8988T (cell line): ENCODE measurements at regions not wholly inside any gene's neighbourhood (a gene's known extent, or its start where the extent isn't known, plus 50 kb on each side); places are given as distances from the start of the nearest gene placed in this dataset.

ENCODE experiments used
- DNase-seq: peaks from one replicate; pipeline ENCODE4 v3.0.0; 2011

GRCh38 chr6:149150301-149150700 is 167.2 kb upstream of the TAB2 start:
- DNase-seq = no peak

- no peak for DNase-seq
These were observed 166.6 kb upstream of the TAB2 start for GRCh38 chr6:149150801-149151398.

GRCh38 chr6:149152521-149152920 is 165.0 kb upstream of the TAB2 start:
- no peak for DNase-seq

GRCh38 chr6:149153100-149153499 is 164.4 kb upstream of the TAB2 start:
- DNase-seq = no peak

GRCh38 chr6:149153693-149154092 is 163.8 kb upstream of the TAB2 start:
- DNase-seq = no peak

GRCh38 chr6:149154261-149154821 is 163.2 kb upstream of the TAB2 start:
- no peak for DNase-seq

- DNase-seq = no peak
These were observed 160.4 kb upstream of the TAB2 start for GRCh38 chr6:149157126-149157525.

- DNase-seq = no peak
These were observed 159.4 kb upstream of the TAB2 start for GRCh38 chr6:149158076-149158475.

GRCh38 chr6:149160943-149161342 is 156.6 kb upstream of the TAB2 start:
- no peak for DNase-seq

GRCh38 chr6:149162924-149163323 is 154.6 kb upstream of the TAB2 start:
- no peak for DNase-seq

- DNase-seq = no peak
These were observed 153.2 kb upstream of the TAB2 start for GRCh38 chr6:149164199-149164750.

- DNase-seq = no peak
These were observed 151.2 kb upstream of the TAB2 start for GRCh38 chr6:149166336-149166735.

GRCh38 chr6:149166747-149167146 is 150.8 kb upstream of the TAB2 start:
- DNase-seq = no peak

GRCh38 chr6:149168968-149169367 is 148.5 kb upstream of the TAB2 start:
- no peak for DNase-seq

GRCh38 chr6:149169761-149170511 is 147.6 kb upstream of the TAB2 start:
- DNase-seq = no peak

GRCh38 chr6:149170564-149171452 is 146.7 kb upstream of the TAB2 start:
- DNase-seq = no peak

GRCh38 chr6:149173222-149173621 is 144.3 kb upstream of the TAB2 start:
- no peak for DNase-seq

- no peak for DNase-seq
These were observed 142.6 kb upstream of the TAB2 start for GRCh38 chr6:149174962-149175361.

GRCh38 chr6:149176971-149177667 is 140.4 kb upstream of the TAB2 start:
- DNase-seq = no peak

GRCh38 chr6:149179431-149179830 is 138.1 kb upstream of the TAB2 start:
- DNase-seq = no peak

GRCh38 chr6:149181304-149181703 is 136.2 kb upstream of the TAB2 start:
- no peak for DNase-seq

- no peak for DNase-seq
These were observed 135.2 kb upstream of the TAB2 start for GRCh38 chr6:149182262-149182661.
